SIG-M5 (cell line): ENCODE measurements at regions not wholly inside any gene's neighbourhood (a gene's known extent, or its start where the extent isn't known, plus 50 kb on each side); places are given as distances from the start of the nearest gene placed in this dataset.

Experiments used
- DNase-seq: peaks from one replicate; lab custom pipeline; 2025; lab: John Stamatoyannopoulos, UW

GRCh38 chr12:39047539-39048262 is 142.3 kb upstream of the CPNE8 start:
- no peak for DNase-seq

DNA sequence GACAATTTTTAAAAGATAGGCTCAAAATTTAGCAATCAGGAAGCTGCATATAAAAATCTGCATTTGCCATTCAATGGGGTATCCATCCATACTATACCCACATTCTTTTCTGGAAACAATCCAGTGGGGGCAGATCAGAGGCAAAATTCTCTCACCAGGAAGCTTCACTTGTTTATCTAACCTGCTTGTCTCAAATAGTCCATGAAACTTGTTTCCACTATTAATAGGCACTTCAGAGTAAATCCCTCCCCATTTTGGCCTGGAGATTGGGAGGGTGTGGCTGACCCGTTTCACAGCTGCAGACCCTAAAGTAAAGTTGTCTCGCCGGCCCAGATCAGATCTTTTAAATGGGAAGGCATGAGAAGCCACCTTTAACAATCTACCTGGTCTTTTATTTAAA is 139.4 kb upstream of the CPNE8 start:
- DNase-seq: no peak

- DNase-seq: no peak
These were observed 138.0 kb upstream of the CPNE8 start for GRCh38 chr12:39043424-39043822.

GRCh38 chr12:39040275-39040674 is 134.9 kb upstream of the CPNE8 start:
- no peak for DNase-seq

- no peak for DNase-seq
These were observed 131.7 kb upstream of the CPNE8 start for GRCh38 chr12:39037115-39037514.

DNA sequence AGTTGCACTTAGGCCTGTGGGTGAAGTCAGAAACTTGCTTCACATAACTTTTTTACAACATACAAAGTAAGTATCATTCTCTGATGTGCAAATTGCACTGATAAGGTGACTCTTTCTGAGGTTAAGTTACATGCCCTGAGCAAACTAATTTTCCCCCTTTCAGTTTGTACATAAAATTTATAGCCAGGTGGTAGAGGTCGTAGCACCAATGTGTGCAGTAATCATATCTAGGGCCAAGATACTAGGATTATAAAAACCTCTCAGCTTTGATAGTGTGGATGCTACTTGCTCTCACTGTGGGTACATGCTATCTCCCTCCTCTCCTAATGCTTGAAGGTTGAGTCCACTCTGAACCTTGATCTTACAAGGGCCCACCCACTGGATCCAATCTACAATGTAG is 130.7 kb upstream of the CPNE8 start:
- no peak for DNase-seq

GRCh38 chr12:39033782-39034181 is 128.4 kb upstream of the CPNE8 start:
- no peak for DNase-seq

- no peak for DNase-seq
These were observed 127.1 kb upstream of the CPNE8 start for GRCh38 chr12:39032448-39032847.

- DNase-seq: no peak
These were observed 126.6 kb upstream of the CPNE8 start for GRCh38 chr12:39032034-39032433.

- no peak for DNase-seq
These were observed 123.0 kb upstream of the CPNE8 start for GRCh38 chr12:39028382-39028781.

DNA sequence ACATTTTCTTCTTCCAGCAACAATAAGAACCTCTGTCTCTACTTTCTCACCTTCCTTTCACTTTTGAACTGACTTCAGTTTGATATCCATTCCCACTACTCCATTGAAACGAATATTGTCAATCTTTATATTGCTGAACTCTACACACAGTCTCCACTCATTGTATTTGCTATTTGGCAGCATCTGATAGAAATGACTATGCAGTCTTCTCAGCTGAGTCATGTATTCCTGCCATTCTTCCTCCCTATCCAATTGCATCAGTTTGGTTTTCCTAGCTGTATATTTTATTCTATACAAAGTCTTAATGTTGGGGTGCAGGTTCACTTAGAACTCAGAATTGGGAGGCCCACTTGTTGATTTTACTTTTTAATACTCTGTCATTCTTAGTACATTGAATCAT is 107.5 kb upstream of the CPNE8 start:
- DNase-seq: no peak

GRCh38 chr12:39011166-39011565 is 105.8 kb upstream of the CPNE8 start:
- DNase-seq: no peak

- DNase-seq: no peak
These were observed 105.0 kb upstream of the CPNE8 start for GRCh38 chr12:39010406-39010805.

DNA sequence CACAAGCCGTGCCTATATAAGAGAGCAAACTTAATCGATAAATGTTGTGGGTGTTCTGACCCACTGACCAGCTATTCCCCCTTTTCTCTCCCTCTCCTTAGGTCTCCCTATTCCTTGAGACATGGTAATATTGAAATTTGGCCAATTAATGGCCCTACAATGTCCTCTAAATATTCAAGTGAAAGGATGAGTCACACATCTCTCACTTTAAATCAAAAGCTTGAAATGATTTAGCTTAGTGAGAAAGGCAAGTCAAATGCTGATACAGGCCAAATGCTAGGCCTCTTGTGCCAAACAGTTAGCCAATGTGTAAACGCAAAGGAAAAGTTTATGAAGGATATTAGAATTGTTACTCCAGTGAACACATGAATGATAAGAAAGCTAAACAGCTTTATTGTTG is 102.2 kb upstream of the CPNE8 start:
- DNase-seq: no peak

- DNase-seq: no peak
These were observed 100.9 kb upstream of the CPNE8 start for GRCh38 chr12:39006286-39006685.

DNA sequence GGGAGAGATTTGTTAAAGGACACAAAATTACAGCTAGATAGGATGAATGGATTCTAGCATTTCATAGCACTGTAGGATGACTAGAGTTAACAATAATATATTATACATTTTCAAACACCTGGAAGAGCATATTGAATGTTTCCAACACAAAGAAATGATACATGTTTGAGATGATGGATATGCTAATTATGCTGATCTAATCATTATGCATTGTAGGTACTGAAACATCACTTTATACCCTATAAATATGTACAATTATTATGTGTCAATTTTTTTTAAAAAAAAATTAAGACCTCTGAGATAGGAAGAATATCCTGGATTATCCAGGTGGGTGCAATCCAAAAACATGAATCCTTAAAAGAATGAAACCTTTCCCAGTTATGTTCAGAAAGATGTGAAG is 100.3 kb upstream of the CPNE8 start:
- no peak for DNase-seq

GRCh38 chr12:39003541-39004155 is 98.3 kb upstream of the CPNE8 start:
- no peak for DNase-seq

DNA sequence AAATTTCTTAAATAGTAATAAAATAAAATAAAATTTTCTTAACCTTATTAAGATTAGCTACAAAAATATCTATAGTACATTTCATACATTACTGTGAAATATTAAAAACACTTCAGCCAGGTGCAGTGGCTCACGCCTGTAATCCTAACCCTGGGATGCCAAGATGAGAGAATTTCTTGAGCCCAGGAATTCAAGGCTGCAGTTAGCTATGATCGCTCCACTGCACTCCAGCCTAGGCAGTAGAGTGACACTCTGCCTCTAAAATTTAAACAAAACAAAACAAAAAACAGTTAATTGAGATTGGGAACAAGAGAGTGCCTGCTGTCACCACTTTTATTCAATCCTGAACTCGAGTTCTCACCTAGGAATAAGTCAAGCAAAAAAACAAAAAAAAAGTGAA is 95.0 kb upstream of the CPNE8 start:
- no peak for DNase-seq

DNA sequence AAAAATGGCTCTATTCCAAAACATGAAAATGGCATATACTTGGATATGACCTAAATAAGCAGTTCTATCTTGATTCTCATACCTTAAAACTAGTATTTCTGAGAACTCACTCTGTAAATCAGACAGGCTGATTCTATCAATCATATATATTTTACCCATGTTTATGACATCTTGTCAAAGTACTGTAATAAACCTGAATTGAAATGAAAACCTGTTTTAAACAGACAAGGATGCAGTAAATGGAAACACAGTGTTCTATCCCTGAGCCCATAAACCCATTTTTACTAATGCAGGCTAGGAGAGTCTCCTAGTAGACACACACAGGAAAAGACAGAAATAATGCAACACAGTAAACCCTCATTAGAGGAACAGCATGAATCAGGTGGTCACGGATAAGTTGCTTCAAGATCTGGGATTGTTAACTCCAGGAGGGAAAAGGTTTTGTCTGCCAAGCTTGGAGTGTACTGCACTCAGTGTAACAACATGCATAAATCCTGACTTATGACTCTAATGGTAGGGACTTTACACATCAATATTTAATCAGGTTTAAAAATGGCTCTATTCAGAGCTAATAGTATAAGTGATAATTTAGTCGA is 93.6 kb upstream of the CPNE8 start:
- DNase-seq: no peak

- no peak for DNase-seq
These were observed 89.9 kb upstream of the CPNE8 start for GRCh38 chr12:38995249-38995648.

- DNase-seq: no peak
These were observed 80.6 kb upstream of the CPNE8 start for GRCh38 chr12:38985961-38986360.

GRCh38 chr12:38984388-38984787 is 79.0 kb upstream of the CPNE8 start:
- DNase-seq: no peak

DNA sequence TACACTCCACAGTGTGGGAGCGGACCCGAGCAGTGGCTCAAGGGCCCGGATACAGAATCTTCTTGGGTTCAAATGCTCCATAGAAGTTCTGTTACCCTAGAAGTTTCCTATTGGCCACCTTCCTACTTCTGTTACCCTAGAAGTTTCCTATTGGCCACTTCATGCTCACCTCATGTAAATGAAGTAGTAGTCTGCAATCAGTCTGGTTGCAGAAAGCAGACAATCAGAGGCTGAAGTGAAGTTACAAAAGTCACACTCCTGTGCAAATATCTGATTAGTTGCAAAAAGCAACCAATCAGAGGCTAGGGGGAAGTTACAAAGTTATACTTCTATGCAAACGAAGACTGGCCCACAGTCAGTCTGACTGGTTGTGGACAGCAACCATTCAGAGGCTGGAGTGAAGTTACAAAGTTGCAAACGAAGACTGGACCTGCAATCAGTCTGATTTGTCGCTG is 77.8 kb upstream of the CPNE8 start:
- DNase-seq: no peak

GRCh38 chr12:38977132-38977531 is 71.7 kb upstream of the CPNE8 start:
- DNase-seq: no peak
